Heart right ventricle (tissue), 16 donors: ENCODE measurements at regions not wholly inside any gene's neighbourhood (a gene's known extent, or its start where the extent isn't known, plus 50 kb on each side); places are given as distances from the start of the nearest gene placed in this dataset.
"Not testable (repeated sequence)": the region's sequence is repeated elsewhere in the genome, so short reads cannot be mapped to it uniquely, and the experiment has no call there.

Source experiments
- ATAC-seq, 8 donors: fragments of 200-7000 bp; cut with Tn5 transposase; one replicate each; pipeline ENCODE4 v1.9.1; 2020; ENCODE audit warnings: mild to moderate bottlenecking in 8 of 8, moderate library complexity in 8 of 8, moderate number of reproducible peaks in 1 of 8
- DNase-seq, 2 donors: peaks; one replicate each; pipeline ENCODE4 v3.0.0-alpha.2; 2020
- H3K27ac ChIP-seq, 10 donors: fragments of 200-600 bp; sonication (generic) in 2 of 10; one replicate each; pipeline versions ENCODE4 v1.5.0 to v1.8.0; 2020 to 2022; ENCODE audit warnings: mild to moderate bottlenecking in 3 of 10
- H3K27me3 ChIP-seq, 7 donors: fragments of 200-600 bp; one replicate each; pipeline ENCODE4 v1.8.0; 2021 to 2022; ENCODE audit warnings: mild to moderate bottlenecking in 2 of 7
- H3K36me3 ChIP-seq, 9 donors: fragments of 200-600 bp; sonication (generic) in 1 of 9; one replicate each; pipeline versions ENCODE4 v1.5.0 to v1.8.0; 2020 to 2022; ENCODE audit warnings: mild to moderate bottlenecking in 2 of 9
- H3K4me1 ChIP-seq, 9 donors: fragments of 200-600 bp; sonication (generic) in 1 of 9; one replicate each; pipeline versions ENCODE4 v1.5.0 to v1.8.0; 2020 to 2022; ENCODE audit warnings: mild to moderate bottlenecking in 4 of 9
- H3K4me3 ChIP-seq, 10 donors: fragments of 200-600 bp; sonication (generic) in 2 of 10; one replicate each; pipeline versions ENCODE4 v1.5.0 to v1.8.0; 2020 to 2022; ENCODE audit warnings: mild to moderate bottlenecking in 7 of 10, moderate library complexity in 2 of 10
- H3K9me3 ChIP-seq, 11 donors: fragments of 200-600 bp in 10 of 11; sonication (generic) in 2 of 11; one replicate each; pipeline versions ENCODE4 v1.5.0 to v1.8.0; 2013 to 2022; ENCODE audit warnings: mild to moderate bottlenecking in 2 of 11, control low read depth in 1 of 11, moderate library complexity in 1 of 11
- WGBS, 2 donors: extraction: QIAGEN DNeasy Blood & Tissue Kit; methylation state at CpG; one replicate each; pipeline ENCODE4 v1.1.7; 2013; ENCODE audit warnings: inconsistent platforms in 1 of 2; 5-methylcytosine and 5-hydroxymethylcytosine counted together
- intact Hi-C, 10 donors: fragments of 100-400 bp; cut with DNase I; formaldehyde crosslinking; loops; one replicate each; pipeline versions ENCODE4 v1.11.1 to v1.14.2; 2022
- TF ChIP-seq, protein P1 (sequence below), 9 donors: fragments of 200-600 bp; sonication (generic) in 2 of 9; IDR thresholded peaks; one replicate each; pipeline versions ENCODE4 v1.5.0 to v1.8.0; 2021 to 2022; ENCODE audit warnings: antibody characterized with exemption in 9 of 9, mild to moderate bottlenecking in 5 of 9, moderate library complexity in 1 of 9
- donor health status: Arrhythmogenic right ventricular cardiomyopathy.
- donor health status: ischemic (EF 13 %, LVEDD 7.1; RV severe dilation, severe dysfunction).
- donor health status: healthy with polysubstance abuse.
- donor health status: DM: no; HTN: yes; CAD: no.
- donor health status: DM: no; HTN: no; CAD: no.
- donor health status: ischemic (EF 25% LVEDD 6.9; RV normal size, moderate dysfunction).
- donor health status: ischemic (EF 25% LVEDD 5.7; RV mildly dilated, moderate dysfunction).
- donor health status: healthy.
- donor health status: DM: yes; HTN: yes; CAD: no.
- donor health status: Ischemic cardiomyopathy.
- donor health status: ischemic (EF 35%, LVEDD 5.7; RV mildly dilated, moderate dysfunction).
- donor health status: nonischemic (EF 11% LVEDD 7.7; RV severe dilation, severe dysfunction).
- donor health status: DM: yes; HTN: yes; CAD: no.
- donor health status: PGD.
- donor health status: ischemic (EF 29% LVEDD 5.4; RV normal size, mild dysfunction).
- donor health status: nonischemic (EF 23%, LVEDD 6.1; RV moderate dilation, normal function).

- no peaks in the 10 kb centered on the region for H3K36me3 ChIP-seq
- peak in 1 of 2 donors; percentile 24 for DNase-seq
- no peaks in the 10 kb centered on the region for H3K27me3 ChIP-seq
- peak in 4 of 8 donors; percentile 37 to 61 (median 50) for ATAC-seq
- intact Hi-C loops = loop anchor here in 4 of 10 donors (10.0 kb wide), 5 partner anchors 790 to 1680 kb away; partner anchors contain the start of gene PTPRT (in 2 of the 4)
- WGBS, 2 donors = 37% methylated on average over 5 of the region's 5 CpGs
- H3K27ac ChIP-seq = no peak overlapping the region
- H3K4me3 ChIP-seq = no peak overlapping the region
- peaks cover 0 to 8% (median 0%) of the 10 kb centered on the region in 11 donors for H3K9me3 ChIP-seq
- TF ChIP-seq, protein P1, sequence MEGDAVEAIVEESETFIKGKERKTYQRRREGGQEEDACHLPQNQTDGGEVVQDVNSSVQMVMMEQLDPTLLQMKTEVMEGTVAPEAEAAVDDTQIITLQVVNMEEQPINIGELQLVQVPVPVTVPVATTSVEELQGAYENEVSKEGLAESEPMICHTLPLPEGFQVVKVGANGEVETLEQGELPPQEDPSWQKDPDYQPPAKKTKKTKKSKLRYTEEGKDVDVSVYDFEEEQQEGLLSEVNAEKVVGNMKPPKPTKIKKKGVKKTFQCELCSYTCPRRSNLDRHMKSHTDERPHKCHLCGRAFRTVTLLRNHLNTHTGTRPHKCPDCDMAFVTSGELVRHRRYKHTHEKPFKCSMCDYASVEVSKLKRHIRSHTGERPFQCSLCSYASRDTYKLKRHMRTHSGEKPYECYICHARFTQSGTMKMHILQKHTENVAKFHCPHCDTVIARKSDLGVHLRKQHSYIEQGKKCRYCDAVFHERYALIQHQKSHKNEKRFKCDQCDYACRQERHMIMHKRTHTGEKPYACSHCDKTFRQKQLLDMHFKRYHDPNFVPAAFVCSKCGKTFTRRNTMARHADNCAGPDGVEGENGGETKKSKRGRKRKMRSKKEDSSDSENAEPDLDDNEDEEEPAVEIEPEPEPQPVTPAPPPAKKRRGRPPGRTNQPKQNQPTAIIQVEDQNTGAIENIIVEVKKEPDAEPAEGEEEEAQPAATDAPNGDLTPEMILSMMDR (IDR thresholded peaks at IDR 0.05) = peak; percentile 78 to 93 (median 90)
- H3K4me1 ChIP-seq = no peaks in the 10 kb centered on the region
Measured at GRCh38 chr20:41734506-41734945, 116.3 kb upstream of the CHD6 start.

DNA sequence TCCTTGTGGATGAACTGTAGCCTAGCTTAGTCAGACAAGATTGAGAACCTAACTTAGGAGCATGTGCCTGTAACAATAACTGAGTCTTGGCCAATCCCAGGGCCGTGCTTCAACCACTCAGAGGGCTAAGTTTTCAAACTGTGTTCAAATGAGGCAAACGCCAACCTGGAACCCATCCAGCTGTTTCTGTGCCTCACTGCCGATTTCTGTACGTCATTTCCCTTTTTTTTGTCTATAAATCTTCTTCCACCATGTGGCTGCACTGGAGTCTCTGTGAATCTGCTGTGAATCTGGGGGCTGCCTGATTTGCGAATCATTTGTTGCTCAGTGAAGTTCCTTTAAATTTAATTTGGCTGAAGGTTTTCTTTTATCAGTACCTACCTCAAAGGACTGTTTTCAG is 115.0 kb upstream of the CHD6 start:
- no peak overlapping the region for H3K27ac ChIP-seq
- no peaks in the 10 kb centered on the region for H3K4me1 ChIP-seq
- no peak overlapping the region for H3K4me3 ChIP-seq
- no peaks in the 10 kb centered on the region for H3K36me3 ChIP-seq
- no peak for ATAC-seq
- no peak for DNase-seq
- 59 to 68% methylated on average over 5 of the region's 5 CpGs for WGBS, 2 donors
- H3K9me3 ChIP-seq = peaks cover 0 to 8% (median 0%) of the 10 kb centered on the region in 11 donors
- no peaks in the 10 kb centered on the region for H3K27me3 ChIP-seq
- TF ChIP-seq, protein P1 (IDR thresholded peaks at IDR 0.05) = no peak
- intact Hi-C loops = loop anchor here in 4 of 10 donors (10.0 kb wide), 5 partner anchors 792 to 1682 kb away; partner anchors contain the start of gene PTPRT (in 2 of the 4)

- not testable (repeated sequence) for H3K27ac ChIP-seq, H3K27me3 ChIP-seq, H3K4me1 ChIP-seq, H3K36me3 ChIP-seq, DNase-seq, H3K4me3 ChIP-seq, ATAC-seq
- 81 to 82% methylated on average over 3 of the region's 3 CpGs for WGBS, 2 donors
- intact Hi-C loops = loop anchor here in 4 of 10 donors (10.0 kb wide), 5 partner anchors 794 to 1684 kb away; partner anchors contain the start of gene PTPRT (in 2 of the 4)
- H3K9me3 ChIP-seq = peaks cover 0 to 12% (median 0%) of the 10 kb centered on the region in 11 donors
Measured at GRCh38 chr20:41731198-41731597, 113.0 kb upstream of the CHD6 start.

- intact Hi-C loops, H3K27me3 ChIP-seq, H3K4me3 ChIP-seq, H3K36me3 ChIP-seq, H3K4me1 ChIP-seq, ATAC-seq, H3K9me3 ChIP-seq, DNase-seq, H3K27ac ChIP-seq: not testable (repeated sequence)
- 88 to 89% methylated on average over 6 of the region's 6 CpGs for WGBS, 2 donors
Measured at GRCh38 chr20:41727681-41728080, 109.5 kb upstream of the CHD6 start.

DNA sequence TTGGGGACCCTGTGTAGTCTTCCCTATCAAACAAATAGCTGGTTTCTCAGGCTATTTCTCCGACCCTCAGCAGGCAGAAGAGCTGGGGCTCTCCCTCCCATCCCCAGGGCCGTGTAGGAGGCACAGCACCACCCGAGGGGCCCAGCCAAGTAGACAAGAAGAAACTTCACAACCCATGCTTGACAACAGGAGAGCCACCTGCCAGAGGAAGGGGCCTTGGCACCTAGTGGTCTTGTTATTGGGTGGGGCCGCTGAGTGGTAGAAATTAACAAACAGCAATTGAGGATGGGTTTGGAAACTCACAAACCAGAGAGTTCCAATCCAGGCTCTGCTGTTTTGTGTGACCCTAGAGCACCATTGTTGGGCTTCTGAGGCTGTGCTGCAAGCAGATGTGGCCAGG is 108.5 kb upstream of the CHD6 start:
- intact Hi-C loops = no loop called here
- WGBS, 2 donors = 66 to 74% methylated on average over 4 of the region's 4 CpGs

More for the DNA sequence above, 108.5 kb upstream of the CHD6 start:
- no peak overlapping the region for H3K27ac ChIP-seq
- H3K9me3 ChIP-seq = peaks cover 0 to 5% (median 0%) of the 10 kb centered on the region in 11 donors
- no peak for DNase-seq
- H3K4me3 ChIP-seq = no peak overlapping the region
- H3K36me3 ChIP-seq = no peaks in the 10 kb centered on the region
- H3K27me3 ChIP-seq = peaks cover 0 to 5% (median 0%) of the 10 kb centered on the region in 7 donors
- TF ChIP-seq, protein P1 (IDR thresholded peaks at IDR 0.05) = no peak
- no peak for ATAC-seq
- no peaks in the 10 kb centered on the region for H3K4me1 ChIP-seq
